K562 (cell line): ENCODE measurements at regions not wholly inside any gene's neighbourhood (a gene's known extent, or its start where the extent isn't known, plus 50 kb on each side); places are given as distances from the start of the nearest gene placed in this dataset.
A peak's percentile ranks its signal among the peaks of the same experiment; 100 is the strongest.

Experiments used
- ATAC-seq: fragments of 200-7000 bp; cut with Tn5 transposase; 3 replicates; pipeline ENCODE4 v1.9.1; 2020; ENCODE audit warnings: moderate library complexity
- BruUV-seq: library from RNA; stranded (reverse); fragments of 400-500 nt; replicated peaks from 2 replicates; lab custom pipeline; 2021; lab: Mats Ljungman, UMichigan
- CTCF ChIA-PET: fragments of 300-600 bp; formaldehyde crosslinking; extraction: SDS; loops from one replicate; lab custom pipeline; 2021; ENCODE audit warnings: low intra/inter-chr PET ratio; lab: Yijun Ruan, JAX
- POLR2A ChIA-PET: fragments of 300-600, 350-650 bp; sonication (Branson Sonifier 250); formaldehyde crosslinking; extraction: SDS; loops from one replicate; lab custom pipeline; 2021; ENCODE audit warnings: antibody characterized with exemption, inconsistent platforms; lab: Yijun Ruan, JAX
- DNase-seq, 4 experiments: peaks; one replicate each; pipeline versions ENCODE4 v3.0.0 to v3.0.0-alpha.2; 2011 to 2018; ENCODE audit warnings: low spot score in 3 of 4, mixed read lengths in 3 of 4; ENCODE audit errors: extremely low read depth in 1 of 4
- FAIRE-seq: peaks from 2 replicates; lab custom pipeline; 2011; peaks lifted over from hg19 to GRCh38; lab: Jason Lieb, UNC
- H2AFZ ChIP-seq: 2 replicates; pipeline ENCODE4 v1.6.0; 2011; ENCODE audit warnings: low read depth, low read length, control low read depth, inconsistent platforms
- H3K27ac ChIP-seq: fragments of 200-600 bp; 3 replicates; pipeline ENCODE4 v1.8.0; 2011; ENCODE audit warnings: low read depth, mild to moderate bottlenecking, control low read depth, inconsistent platforms, low read length, moderate library complexity, mixed read lengths; ENCODE audit errors: extremely low read depth
- H3K27me3 ChIP-seq, 2 experiments: fragments of 300-600 bp in 1 of 2; 2 replicates in 1 of 2; 3 replicates in 1 of 2; pipeline versions ENCODE4 v1.6.0 to v1.8.0; 2011; ENCODE audit warnings: inconsistent platforms in 2 of 2, low read length in 2 of 2, mild to moderate bottlenecking in 1 of 2, mixed read lengths in 1 of 2, moderate library complexity in 1 of 2; ENCODE audit not compliant: control insufficient read depth in 2 of 2, insufficient read depth in 2 of 2
- H3K36me3 ChIP-seq: fragments of 300-600 bp; 3 replicates; pipeline ENCODE4 v1.8.0; 2011; ENCODE audit warnings: mild to moderate bottlenecking, low read length, inconsistent platforms; ENCODE audit not compliant: control insufficient read depth, insufficient read depth
- H3K4me1 ChIP-seq, 2 experiments: fragments of 200-600 bp in 1 of 2; replicated peaks in 1 of 2; 2 replicates in 1 of 2; 3 replicates in 1 of 2; pipeline versions ENCODE4 v1.5.1 to v1.8.0; 2011; ENCODE audit warnings: inconsistent platforms in 2 of 2, low read length in 2 of 2, mild to moderate bottlenecking in 1 of 2, mixed read lengths in 1 of 2, moderate library complexity in 1 of 2; ENCODE audit not compliant: control insufficient read depth in 2 of 2, insufficient read depth in 2 of 2
- H3K4me2 ChIP-seq: 2 replicates; pipeline ENCODE4 v1.6.1; 2011; ENCODE audit warnings: low read length, control low read depth, inconsistent platforms, mixed read lengths; ENCODE audit not compliant: insufficient read depth
- H3K4me3 ChIP-seq: fragments of 200-600 bp; sonication (generic), shearing (Covaris generic); 2 replicates; pipeline ENCODE4 v1.5.1; 2016; ENCODE audit warnings: control low read depth, inconsistent platforms
- H3K79me2 ChIP-seq: fragments of 200-600 bp; 3 replicates; pipeline ENCODE4 v1.8.0; 2011; ENCODE audit warnings: low read length, inconsistent platforms; ENCODE audit not compliant: control insufficient read depth, insufficient read depth
- H3K9ac ChIP-seq, 2 experiments: 2 replicates each; pipeline versions ENCODE4 v1.6.0 to v1.6.1; 2011; ENCODE audit warnings: low read depth in 2 of 2, low read length in 2 of 2, control low read depth in 1 of 2, inconsistent platforms in 1 of 2, mild to moderate bottlenecking in 1 of 2, mixed read lengths in 1 of 2; ENCODE audit not compliant: insufficient read depth in 1 of 2
- H3K9me1 ChIP-seq: one replicate; pipeline ENCODE4 v1.6.0; 2011; ENCODE audit warnings: inconsistent platforms, mild to moderate bottlenecking, low read length, moderate library complexity; ENCODE audit not compliant: control insufficient read depth, insufficient read depth
- H3K9me3 ChIP-seq: replicated peaks from 2 replicates; pipeline ENCODE4 v1.5.1; 2011; ENCODE audit warnings: low read depth, low read length, inconsistent platforms; ENCODE audit not compliant: control insufficient read depth, insufficient read depth
- H4K20me1 ChIP-seq: replicated peaks from 2 replicates; pipeline ENCODE4 v1.6.1; 2011; ENCODE audit warnings: low read length, inconsistent platforms, mixed read lengths; ENCODE audit not compliant: control insufficient read depth, insufficient read depth
- CBFA2T3 ChIP-seq: fragments of 450-650 bp; IDR thresholded peaks from 2 replicates; pipeline ENCODE4 v1.6.1; 2017
- CBX3 ChIP-seq, 2 experiments: IDR thresholded peaks; 1 replicate in 1 of 2; 2 replicates in 1 of 2; pipeline ENCODE4 v1.6.1; 2012; ENCODE audit warnings: inconsistent platforms in 2 of 2, low read length in 2 of 2, borderline replicate concordance in 1 of 2, control low read depth in 1 of 2
- CTCF ChIP-seq, 3 experiments: IDR thresholded peaks in 2 of 3; conservative IDR thresholded peaks in 1 of 3; 2 replicates each; pipeline ENCODE4 v1.5.1; 2011 to 2012; ENCODE audit warnings: low read length in 3 of 3, mild to moderate bottlenecking in 3 of 3, control low read depth in 2 of 3, improper control_type of control experiment in 1 of 3, inconsistent platforms in 1 of 3, low read depth in 1 of 3, mixed read lengths in 1 of 3, moderate library complexity in 1 of 3; ENCODE audit not compliant: insufficient read depth in 2 of 3
- NCOA6 ChIP-seq: fragments of 450-650 bp; IDR thresholded peaks from 2 replicates; pipeline ENCODE4 v1.6.1; 2017; ENCODE audit warnings: mild to moderate bottlenecking
- NCOR1 ChIP-seq: fragments of 450-650 bp; IDR thresholded peaks from 2 replicates; pipeline ENCODE4 v1.6.1; 2016; ENCODE audit warnings: mild to moderate bottlenecking, moderate library complexity
- NR0B1 ChIP-seq: fragments of 450-650 bp; IDR thresholded peaks from one replicate; pipeline ENCODE4 v1.6.1; 2018; ENCODE audit warnings: mild to moderate bottlenecking, moderate library complexity; ENCODE audit not compliant: partially characterized antibody
- RAD21 ChIP-seq, 2 experiments: fragments of 250-450 bp in 1 of 2; fragments of 450-650 bp in 1 of 2; sonication (Bioruptor Pico) in 1 of 2; formaldehyde crosslinking in 1 of 2; IDR thresholded peaks in 1 of 2; conservative IDR thresholded peaks in 1 of 2; 2 replicates each; pipeline versions ENCODE4 v1.4.0 to v1.8.0; 2020 to 2022; ENCODE audit warnings: mild to moderate bottlenecking in 2 of 2, moderate library complexity in 1 of 2
- RNF2 ChIP-seq: sonication (generic); IDR thresholded peaks from 2 replicates; pipeline ENCODE4 v1.6.1; 2016
- SMARCA4 ChIP-seq: fragments of 450-650 bp; IDR thresholded peaks from 2 replicates; pipeline ENCODE4 v1.6.1; 2016
- TFAP4 ChIP-seq: sonication (generic); formaldehyde crosslinking; IDR thresholded peaks from 2 replicates; pipeline ENCODE4 v1.8.0; 2022; ENCODE audit warnings: missing genetic modification reagents, mild to moderate bottlenecking, moderate library complexity, borderline replicate concordance
- ZBTB7A ChIP-seq: IDR thresholded peaks from 2 replicates; pipeline ENCODE4 v1.6.1; 2011; ENCODE audit warnings: low read depth, mild to moderate bottlenecking, low read length, moderate library complexity, borderline replicate concordance; ENCODE audit not compliant: control insufficient read depth
- WGBS: fragments of 100-300 bp; shearing (Covaris generic); methylation state at CpG from one replicate; pipeline ENCODE4 v1.1.6; 2016; ENCODE audit warnings: low coverage, mixed read lengths; ENCODE audit not compliant: insufficient coverage; ENCODE audit errors: missing lambda C conversion rate; 5-methylcytosine and 5-hydroxymethylcytosine counted together
- in situ Hi-C: fragments of 300-500 bp; cut with MboI; formaldehyde crosslinking; loops from 4 replicates; pipeline ENCODE4 v1.15.0; 2018; ENCODE audit warnings: inconsistent platforms, mixed read lengths
- intact Hi-C: fragments of 100-400 bp; cut with micrococcal nuclease; formaldehyde crosslinking; loops from 2 replicates; pipeline ENCODE4 v1.14.2; 2022

GRCh38 chr11:13831696-13832095 is 130.8 kb upstream of the SPON1 start:
- H3K4me3 ChIP-seq: no peak overlapping the region
- H3K27me3 ChIP-seq: no peaks in the 10 kb centered on the region
- no peak overlapping the region for H3K4me2 ChIP-seq
- ATAC-seq (no peak), DNase-seq (no peak), FAIRE-seq (no peak)
- no peaks in the 10 kb centered on the region for H3K79me2 ChIP-seq
- BruUV-seq: no TSS peak
- no peak for TF ChIP-seq NR0B1
- no peak for TF ChIP-seq NCOR1
- TF ChIP-seq SMARCA4: no peak
- TF ChIP-seq NCOA6: no peak
- no peak for TF ChIP-seq RNF2
- TF ChIP-seq, all 486 proteins: peak for 0
- no peak overlapping the region for H3K9ac ChIP-seq
- H3K27ac ChIP-seq: no peak overlapping the region
- H3K9me3 ChIP-seq: no peaks in the 10 kb centered on the region
- CTCF ChIA-PET: no interaction called here
- H3K36me3 ChIP-seq: no peaks in the 10 kb centered on the region
- H2AFZ ChIP-seq: no peak overlapping the region
- POLR2A ChIA-PET: no interaction called here
- intact Hi-C loops (no loop called here), in situ Hi-C loops (no loop called here)
- no peaks in the 10 kb centered on the region for H4K20me1 ChIP-seq
- H3K4me1 ChIP-seq: peaks cover 0 to 4% of the 10 kb centered on the region in 2 experiments; a peak in 2 of 5 replicates
- H3K9me1 ChIP-seq: no peaks in the 10 kb centered on the region

GRCh38 chr11:13834463-13834862 is 128.1 kb upstream of the SPON1 start:
- H2AFZ ChIP-seq: no peak overlapping the region
- in situ Hi-C loops (no loop called here), intact Hi-C loops (no loop called here)
- H3K4me3 ChIP-seq: no peak overlapping the region
- ChIA-PET CTCF (no interaction called here), POLR2A (interaction anchor here (0.6 kb wide), 1 partner anchor 265 kb away, joined by 3 read pairs; no protein-coding TSS in a partner anchor)
- FAIRE-seq (peak; percentile 74), ATAC-seq (peak; percentile 84), DNase-seq (peak; percentile 46 to 52 (median 48))
- no peak overlapping the region for H3K27ac ChIP-seq
- 0 out of 5 replicates have a peak, but pooled peaks cover 0 to 4% of the 10 kb centered on the region in 2 experiments for H3K4me1 ChIP-seq
- no peaks in the 10 kb centered on the region for H3K36me3 ChIP-seq
- H3K27me3 ChIP-seq: 0 out of 5 replicates have a peak, but pooled peaks cover 0 to 2% of the 10 kb centered on the region in 2 experiments
- no peak overlapping the region for H3K9ac ChIP-seq
- H4K20me1 ChIP-seq: no peaks in the 10 kb centered on the region
- no peak overlapping the region for H3K4me2 ChIP-seq
- no TSS peak for BruUV-seq
- WGBS: 0% methylated on average over 3 of the region's 3 CpGs
- TF ChIP-seq RAD21 (CRISPR knock-in tag; conservative IDR thresholded peaks at IDR 0.05 in 1 of 2, IDR thresholded peaks at IDR 0.05 in 1 of 2) (peak in 1 of 2 experiments; percentile 10; a peak in 1 of 4 replicates), CBX3 (IDR thresholded peaks at IDR 0.05; ENCODE audit: borderline replicate concordance in 1 of 2, low read length in 2 of 2) (no peak), CTCF (IDR thresholded peaks at IDR 0.05 in 2 of 3, conservative IDR thresholded peaks at IDR 0.05 in 1 of 3; ENCODE audit: insufficient read depth in 2 of 3, low read depth in 1 of 3, low read length in 3 of 3) (peak; percentile 53 to 73 (median 55)), CBFA2T3 (peak; percentile 25; the same call in 1 of the 2 replicates), ZBTB7A (peak; percentile 65; the same call in 1 of the 2 replicates), TFAP4 (CRISPR knock-in tag) (no peak)
- no peaks in the 10 kb centered on the region for H3K9me1 ChIP-seq
- H3K9me3 ChIP-seq: no peaks in the 10 kb centered on the region
- no peaks in the 10 kb centered on the region for H3K79me2 ChIP-seq
